HG02642 (cell line): ENCODE measurements at regions not wholly inside any gene's neighbourhood (a gene's known extent, or its start where the extent isn't known, plus 50 kb on each side); places are given as distances from the start of the nearest gene placed in this dataset.
"Not testable (repeated sequence)": the region's sequence is repeated elsewhere in the genome, so short reads cannot be mapped to it uniquely, and the experiment has no call there.

Experiments
- ATAC-seq: cut with Tn5 transposase; IDR thresholded peaks from one replicate; pipeline ENCODE4 v1.9.1; 2021; ENCODE audit warnings: mild to moderate bottlenecking; ENCODE audit not compliant: unreplicated experiment, poor library complexity

GRCh38 chr2:184154438-184154837 lies 443.9 kb upstream of the ZNF804A start:
- ATAC-seq = no peak

DNA sequence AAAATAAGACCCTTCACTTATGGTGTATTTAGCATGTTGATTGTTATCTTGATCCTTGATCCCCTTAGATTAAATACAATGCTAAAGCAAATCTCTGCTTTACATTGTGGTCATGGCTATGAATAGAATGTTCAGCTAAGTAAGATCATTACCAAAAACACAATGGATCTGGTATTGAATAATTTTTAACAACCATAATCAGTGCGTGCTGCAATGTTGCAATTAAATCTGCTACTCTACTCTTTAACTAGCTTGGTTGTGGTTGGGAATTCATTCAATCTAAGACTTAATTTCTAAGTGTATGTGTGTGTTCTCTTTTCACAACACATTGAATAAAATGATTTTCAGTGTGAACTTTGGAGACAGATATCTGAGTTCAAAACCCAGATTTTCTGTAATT lies 442.5 kb upstream of the ZNF804A start:
- no peak for ATAC-seq

DNA sequence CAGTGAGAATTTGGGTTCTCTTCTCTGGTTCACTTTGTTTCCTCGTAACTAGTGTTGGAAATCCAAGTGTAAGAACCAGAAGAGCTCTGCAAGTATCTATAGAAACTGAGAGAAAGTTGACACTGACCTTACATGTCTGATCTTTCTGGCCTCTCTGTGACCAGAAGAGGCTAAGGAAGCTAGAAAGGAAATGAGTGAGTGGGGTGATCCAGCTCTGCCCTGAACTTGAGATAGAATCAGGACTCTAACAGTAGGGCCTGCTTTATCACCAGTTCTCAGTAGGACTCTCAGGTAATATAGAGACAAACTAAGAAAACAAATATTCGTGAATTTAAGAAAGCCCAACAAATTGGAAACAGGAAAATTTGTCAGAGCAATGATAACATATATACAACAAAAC lies 441.2 kb upstream of the ZNF804A start:
- ATAC-seq = no peak

DNA sequence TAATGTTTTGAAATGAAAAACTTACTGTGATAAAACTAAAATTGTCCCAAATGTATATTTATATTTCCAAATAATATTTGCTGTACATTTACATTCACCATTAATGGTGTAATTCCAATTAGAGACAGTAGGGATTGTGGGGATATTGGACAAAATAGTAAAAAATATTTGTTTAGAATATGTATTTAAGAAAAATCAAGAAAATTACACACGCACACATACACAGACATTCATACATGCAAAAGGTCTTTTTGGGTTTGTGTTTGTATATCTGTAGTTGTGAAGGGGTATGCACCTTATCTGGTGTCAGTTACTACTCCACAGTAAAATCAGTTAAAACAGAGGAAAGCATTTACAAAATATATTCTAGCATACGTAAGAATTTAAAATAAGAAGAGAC lies 435.9 kb upstream of the ZNF804A start:
- no peak for ATAC-seq

DNA sequence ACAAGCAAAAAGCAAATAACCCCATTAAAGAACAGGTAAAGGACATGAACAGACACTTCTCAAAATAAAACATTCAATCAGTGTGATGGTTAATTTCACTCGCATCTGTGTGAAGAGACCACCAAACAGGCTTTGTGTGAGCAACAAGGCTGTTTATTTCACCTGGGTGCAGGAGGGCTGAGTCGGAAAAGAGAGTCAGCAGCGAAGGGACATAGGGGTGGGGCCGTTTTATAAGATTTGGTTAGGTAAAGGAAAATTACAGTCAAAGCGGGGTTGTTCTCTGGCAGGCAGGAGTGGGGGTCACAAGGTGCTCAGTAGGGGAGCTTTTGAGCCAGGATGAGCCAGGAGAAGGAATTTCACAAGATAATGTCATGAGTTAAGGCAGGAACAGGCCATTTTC lies 429.5 kb upstream of the ZNF804A start:
- ATAC-seq = not testable (repeated sequence)

GRCh38 chr2:184169366-184169765 lies 429.0 kb upstream of the ZNF804A start:
- ATAC-seq = no peak

GRCh38 chr2:184174493-184175104 lies 423.7 kb upstream of the ZNF804A start:
- no peak for ATAC-seq

DNA sequence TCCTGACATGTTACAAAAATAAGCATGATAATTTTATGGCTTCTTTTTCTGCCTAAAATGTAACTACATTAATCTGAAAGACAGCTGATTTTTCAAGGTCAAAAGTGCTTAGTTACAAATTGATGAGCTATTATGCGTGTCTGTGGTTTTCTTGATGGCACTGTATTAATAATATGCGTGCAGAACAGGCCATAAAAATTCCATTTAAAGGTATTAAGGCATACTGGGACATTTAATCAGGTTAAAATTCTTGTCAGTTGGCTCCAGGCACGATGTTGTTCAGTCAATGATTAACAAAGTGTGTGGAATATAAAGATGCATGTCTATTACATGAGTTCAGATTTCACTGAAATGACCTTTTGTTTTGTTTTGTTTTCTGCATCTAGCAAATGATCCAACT lies 420.1 kb upstream of the ZNF804A start:
- ATAC-seq = no peak

- no peak for ATAC-seq
Observed at GRCh38 chr2:184186436-184186835, 411.9 kb upstream of the ZNF804A start.

GRCh38 chr2:184187421-184187971 lies 410.8 kb upstream of the ZNF804A start:
- ATAC-seq = no peak

DNA sequence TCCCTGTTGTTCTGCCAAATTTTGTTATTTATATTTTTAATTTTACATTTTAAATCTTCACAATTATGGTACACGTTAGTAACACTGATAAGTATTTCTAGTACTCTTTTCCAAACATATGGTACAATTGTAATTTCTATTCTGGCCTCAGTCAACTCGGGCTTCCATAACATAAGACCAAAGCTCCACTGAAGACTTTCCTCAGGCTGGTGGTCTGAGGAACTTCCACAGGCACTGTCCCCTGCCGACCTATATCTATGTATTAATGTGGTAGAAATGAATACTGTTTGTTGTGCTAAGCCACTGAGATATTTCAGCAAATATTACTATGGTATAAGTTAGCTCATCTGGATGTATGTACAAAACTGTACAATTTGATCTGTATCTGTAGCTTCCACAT lies 407.6 kb upstream of the ZNF804A start:
- ATAC-seq = no peak

- no peak for ATAC-seq
Observed at GRCh38 chr2:184192649-184193048, 405.7 kb upstream of the ZNF804A start.

DNA sequence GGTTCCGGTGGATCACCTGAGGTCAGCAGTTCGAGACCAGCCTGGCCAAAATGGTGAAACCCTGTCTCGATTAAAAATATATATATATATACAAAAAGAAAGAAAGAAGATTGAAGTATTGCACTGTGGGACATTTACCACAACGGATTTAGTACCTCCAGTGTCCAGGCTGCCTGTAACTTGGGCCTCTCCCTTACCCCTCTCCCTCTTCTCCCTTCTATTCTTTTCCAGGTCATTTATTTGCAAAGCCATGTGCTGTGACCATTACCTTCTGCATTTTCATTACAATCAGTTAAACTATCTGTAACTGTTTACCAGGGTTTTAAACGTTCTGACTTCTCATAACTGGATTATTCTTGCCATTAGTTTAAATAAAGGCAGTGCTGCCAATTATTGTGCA lies 400.9 kb upstream of the ZNF804A start:
- no peak for ATAC-seq

DNA sequence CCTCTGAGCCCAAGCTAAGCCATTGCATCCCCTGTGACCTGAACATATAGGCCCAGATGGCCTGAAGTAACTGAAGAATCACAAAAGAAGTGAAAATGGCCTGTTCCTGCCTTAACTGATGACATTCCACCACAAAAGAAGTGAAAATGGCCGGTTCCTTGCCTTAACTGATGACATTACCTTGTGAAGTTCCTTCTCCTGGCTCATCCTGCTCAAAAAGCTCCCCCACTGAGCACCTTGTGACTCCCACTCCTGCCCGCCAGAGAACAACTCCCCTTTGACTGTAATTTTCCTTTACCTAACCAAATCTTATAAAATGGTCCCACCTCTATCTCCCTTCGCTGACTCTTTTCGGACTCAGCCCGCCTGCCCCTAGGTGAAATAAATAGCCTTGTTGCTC lies 399.5 kb upstream of the ZNF804A start:
- ATAC-seq = not testable (repeated sequence)

DNA sequence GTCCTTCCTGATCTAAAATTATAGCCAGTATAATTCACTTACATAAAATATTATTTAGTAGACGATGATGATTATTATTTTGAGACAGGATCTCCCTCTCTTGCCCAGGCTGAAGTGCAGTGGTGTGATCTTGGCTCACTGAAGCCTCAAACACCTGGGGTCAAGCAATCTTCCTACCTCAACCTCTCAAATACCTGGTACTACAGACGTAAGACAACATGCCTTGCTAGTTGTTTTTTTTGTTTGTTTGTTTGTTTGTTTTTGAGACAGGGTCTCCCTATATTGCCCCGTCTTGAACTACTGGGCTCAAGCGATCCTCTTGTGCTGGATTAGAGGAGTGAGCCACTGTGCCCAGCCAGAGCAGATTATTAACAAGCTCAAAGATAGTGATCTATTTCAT lies 399.1 kb upstream of the ZNF804A start:
- no peak for ATAC-seq

DNA sequence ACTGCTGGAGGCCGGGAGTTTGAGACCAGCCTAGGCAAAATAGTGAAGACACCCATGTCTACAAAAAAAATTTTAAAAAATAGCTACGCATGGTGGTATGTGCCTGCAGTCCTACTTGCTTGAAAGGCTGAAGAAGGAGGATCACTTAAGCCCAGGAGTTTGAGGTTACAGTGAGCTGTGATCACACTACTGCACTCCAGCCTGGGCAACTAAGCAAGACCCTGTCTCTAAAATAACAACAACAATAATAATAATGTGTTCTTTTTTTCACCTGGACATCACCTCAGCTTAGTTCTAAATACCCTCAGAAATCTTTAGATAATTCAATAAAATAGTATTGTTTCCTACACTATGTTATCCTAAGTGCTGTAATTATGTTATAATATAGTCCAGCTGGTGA lies 397.1 kb upstream of the ZNF804A start:
- no peak for ATAC-seq

GRCh38 chr2:184203661-184204060 lies 394.7 kb upstream of the ZNF804A start:
- ATAC-seq = no peak

DNA sequence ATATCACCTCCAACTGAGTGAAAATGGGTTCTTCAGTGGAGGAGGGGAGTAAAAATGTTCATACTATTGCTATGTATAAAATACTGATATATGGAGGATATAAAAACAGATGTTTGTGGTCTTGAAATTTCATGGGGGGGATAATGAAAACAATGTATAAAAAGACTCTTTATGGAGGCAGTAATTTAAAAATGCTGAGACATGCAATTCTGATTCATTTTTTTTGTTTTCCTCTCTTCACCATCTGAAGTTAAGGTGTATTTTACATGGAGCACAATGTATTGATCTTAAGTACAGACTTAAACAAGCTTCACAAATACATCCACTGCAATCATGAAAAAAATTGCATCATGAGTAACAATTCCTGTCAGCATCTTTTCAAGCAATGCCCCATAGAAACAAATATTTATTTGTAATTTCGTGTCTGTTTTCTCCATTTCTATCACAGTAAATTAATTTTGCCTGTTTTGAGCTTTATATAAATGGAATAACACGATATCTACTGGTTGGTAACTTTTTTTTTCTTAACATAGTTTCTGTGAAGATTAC lies 393.2 kb upstream of the ZNF804A start:
- no peak for ATAC-seq

DNA sequence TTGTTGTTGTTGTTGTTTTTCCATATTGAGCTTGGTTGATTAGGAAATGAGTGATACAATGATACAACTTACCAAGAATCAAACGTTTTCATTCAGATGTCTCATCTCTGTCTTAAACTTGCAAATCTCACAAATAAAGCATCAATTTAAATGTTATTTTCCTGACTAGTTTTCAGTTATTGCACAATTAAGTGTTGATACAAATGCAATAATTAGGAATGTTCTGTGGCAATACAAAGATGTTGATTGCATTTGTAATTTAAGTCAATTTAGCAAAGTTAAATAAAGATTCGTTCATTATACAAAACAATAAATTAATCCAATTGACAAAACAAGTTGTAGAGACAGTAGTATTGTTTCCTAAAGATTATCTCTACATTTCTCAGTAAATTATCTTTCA lies 392.3 kb upstream of the ZNF804A start:
- ATAC-seq = no peak

DNA sequence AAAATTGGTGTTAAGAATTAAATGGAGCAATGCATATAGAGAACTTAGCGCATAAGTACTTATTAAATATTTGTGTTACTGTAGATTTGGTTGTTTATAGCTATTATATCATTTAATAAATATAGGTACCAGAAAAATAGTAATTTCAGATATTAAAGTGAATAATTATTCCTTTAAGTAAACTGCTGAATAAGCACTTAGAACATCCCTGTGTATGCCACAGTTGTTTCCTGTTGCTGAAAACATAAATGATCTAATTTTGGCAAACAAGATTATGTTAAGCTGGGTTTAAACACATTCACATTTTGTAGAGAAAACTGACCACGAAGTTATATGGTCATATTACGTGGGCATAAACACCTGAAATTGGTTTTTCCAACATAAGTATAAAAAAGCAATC lies 388.0 kb upstream of the ZNF804A start:
- ATAC-seq = no peak

- ATAC-seq = peak; percentile 43
Observed at GRCh38 chr2:184215745-184216144, 382.6 kb upstream of the ZNF804A start.

DNA sequence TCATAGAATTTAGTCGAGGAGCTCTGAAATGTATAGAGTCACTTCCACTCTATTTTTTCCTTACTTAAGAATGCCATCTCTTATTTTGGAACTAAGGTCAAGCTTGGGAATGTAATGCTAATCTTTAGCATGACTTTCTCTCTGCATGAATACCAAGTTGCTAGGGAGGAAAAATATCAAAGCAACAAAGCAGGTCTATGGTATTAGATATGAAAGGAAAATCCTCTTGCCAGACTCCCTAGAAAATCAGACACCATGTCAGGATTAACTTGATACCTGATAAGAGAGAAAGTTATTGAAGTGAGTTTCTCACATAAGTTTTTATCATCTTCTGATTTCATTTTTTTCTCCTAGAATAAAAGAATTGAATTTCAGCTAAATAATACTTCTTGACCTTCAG lies 341.7 kb upstream of the ZNF804A start:
- no peak for ATAC-seq
